ENCODE measurements at regions not wholly inside any gene's neighbourhood (a gene's known extent, or its start where the extent isn't known, plus 50 kb on each side); places are given as distances from the start of the nearest gene placed in this dataset.
"Not testable (repeated sequence)": the region's sequence is repeated elsewhere in the genome, so short reads cannot be mapped to it uniquely, and the experiment has no call there.

DNA sequence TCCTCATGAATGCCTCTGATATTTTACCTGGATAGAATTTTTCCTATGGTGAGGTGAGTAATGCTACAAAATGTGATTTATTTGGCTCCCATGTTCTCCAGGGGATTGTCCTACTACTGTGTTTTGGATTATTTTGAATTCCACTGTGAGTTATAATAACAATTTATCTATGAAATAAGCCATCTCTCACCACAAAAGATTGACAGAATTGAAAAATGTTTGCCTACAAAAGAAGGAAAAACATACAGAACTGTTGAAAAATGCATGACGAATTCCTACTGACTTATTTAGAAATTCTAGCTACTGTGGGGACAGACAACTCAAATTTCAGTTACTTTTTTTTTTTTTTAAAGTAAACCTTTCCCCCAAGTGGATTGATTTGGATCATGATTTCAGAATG lies 463.7 kb upstream of the GRIN3A start:
- H3K9ac ChIP-seq (ENCODE audit: low read length) = no peak overlapping the region
- H3K36me3 ChIP-seq (replicated peaks; ENCODE audit: insufficient read depth, low read length) = no peaks in the 10 kb centered on the region
- H4K20me1 ChIP-seq (ENCODE audit: insufficient read depth, low read length) = no peaks in the 10 kb centered on the region
- H3K27ac ChIP-seq (ENCODE audit: low read length) = no peak overlapping the region
- H3K4me1 ChIP-seq (ENCODE audit: low read length) = no peaks in the 10 kb centered on the region
- no peak overlapping the region for H2AFZ ChIP-seq (ENCODE audit: low read length)
- TF ChIP-seq EZH2phosphoT487 (IDR thresholded peaks at IDR 0.05; ENCODE audit: low read length) (no peak), EZH2 (optimal IDR thresholded peaks at IDR 0.05; ENCODE audit: low read depth, low read length) (no peak)
- TF ChIP-seq, protein P1, sequence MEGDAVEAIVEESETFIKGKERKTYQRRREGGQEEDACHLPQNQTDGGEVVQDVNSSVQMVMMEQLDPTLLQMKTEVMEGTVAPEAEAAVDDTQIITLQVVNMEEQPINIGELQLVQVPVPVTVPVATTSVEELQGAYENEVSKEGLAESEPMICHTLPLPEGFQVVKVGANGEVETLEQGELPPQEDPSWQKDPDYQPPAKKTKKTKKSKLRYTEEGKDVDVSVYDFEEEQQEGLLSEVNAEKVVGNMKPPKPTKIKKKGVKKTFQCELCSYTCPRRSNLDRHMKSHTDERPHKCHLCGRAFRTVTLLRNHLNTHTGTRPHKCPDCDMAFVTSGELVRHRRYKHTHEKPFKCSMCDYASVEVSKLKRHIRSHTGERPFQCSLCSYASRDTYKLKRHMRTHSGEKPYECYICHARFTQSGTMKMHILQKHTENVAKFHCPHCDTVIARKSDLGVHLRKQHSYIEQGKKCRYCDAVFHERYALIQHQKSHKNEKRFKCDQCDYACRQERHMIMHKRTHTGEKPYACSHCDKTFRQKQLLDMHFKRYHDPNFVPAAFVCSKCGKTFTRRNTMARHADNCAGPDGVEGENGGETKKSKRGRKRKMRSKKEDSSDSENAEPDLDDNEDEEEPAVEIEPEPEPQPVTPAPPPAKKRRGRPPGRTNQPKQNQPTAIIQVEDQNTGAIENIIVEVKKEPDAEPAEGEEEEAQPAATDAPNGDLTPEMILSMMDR (IDR thresholded peaks at IDR 0.05; ENCODE audit: low read length) = no peak
- H3K9me2 ChIP-seq (replicated peaks; ENCODE audit: insufficient read depth, low read length) = no peaks in the 10 kb centered on the region
- H3K4me3 ChIP-seq (ENCODE audit: low read length) = no peak overlapping the region
- no peaks in the 10 kb centered on the region for H3K9me3 ChIP-seq (replicated peaks; ENCODE audit: insufficient read depth, low read length)
- H3K79me2 ChIP-seq (ENCODE audit: low read length) = no peaks in the 10 kb centered on the region
- H3K27me3 ChIP-seq (replicated peaks; ENCODE audit: insufficient read depth, low read length) = no peaks in the 10 kb centered on the region
- H3F3A ChIP-seq (ENCODE audit: insufficient read depth, low read length) = no peaks in the 10 kb centered on the region
- no peak overlapping the region for H3K4me2 ChIP-seq (ENCODE audit: low read depth, low read length)
- no peak for DNase-seq

DNA sequence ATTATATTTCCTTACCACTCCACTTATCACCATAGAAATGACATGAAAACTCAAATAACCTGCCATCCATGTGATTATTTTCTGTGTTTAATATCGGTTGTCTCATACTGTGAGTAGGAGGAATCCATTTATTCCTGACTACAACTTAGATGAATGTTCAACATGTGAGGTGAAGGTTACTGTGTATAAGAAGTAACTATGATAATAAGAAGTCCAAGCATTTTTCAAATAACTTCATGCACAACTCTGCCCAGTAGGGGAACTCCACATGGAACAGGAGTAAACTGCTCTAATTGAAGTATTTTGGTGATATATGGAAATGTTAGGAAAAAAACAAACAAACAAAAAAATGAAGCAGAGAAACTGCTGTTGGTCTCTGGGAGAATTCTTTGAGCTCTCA lies 447.5 kb upstream of the GRIN3A start:
- TF ChIP-seq EZH2phosphoT487 (IDR thresholded peaks at IDR 0.05; ENCODE audit: low read length) = no peak
- TF ChIP-seq EZH2 (optimal IDR thresholded peaks at IDR 0.05; ENCODE audit: low read depth, low read length) = no peak
- TF ChIP-seq, protein P1 (IDR thresholded peaks at IDR 0.05; ENCODE audit: low read length) = no peak
- Histone ChIP-seq H3K9me3 (replicated peaks; ENCODE audit: insufficient read depth, low read length) (no peaks in the 10 kb centered on the region), H3K36me3 (replicated peaks; ENCODE audit: insufficient read depth, low read length) (no peaks in the 10 kb centered on the region), H3K4me2 (ENCODE audit: low read depth, low read length) (no peak overlapping the region), H3K9me2 (replicated peaks; ENCODE audit: insufficient read depth, low read length) (no peaks in the 10 kb centered on the region), H3F3A (ENCODE audit: insufficient read depth, low read length) (no peaks in the 10 kb centered on the region), H3K4me3 (ENCODE audit: low read length) (no peak overlapping the region), H3K4me1 (ENCODE audit: low read length) (no peaks in the 10 kb centered on the region), H3K79me2 (ENCODE audit: low read length) (no peaks in the 10 kb centered on the region), H2AFZ (ENCODE audit: low read length) (no peak overlapping the region), H3K9ac (ENCODE audit: low read length) (no peak overlapping the region), H3K27me3 (replicated peaks; ENCODE audit: insufficient read depth, low read length) (no peaks in the 10 kb centered on the region), H4K20me1 (ENCODE audit: insufficient read depth, low read length) (no peaks in the 10 kb centered on the region), H3K27ac (ENCODE audit: low read length) (no peak overlapping the region)
- DNase-seq = no peak

DNA sequence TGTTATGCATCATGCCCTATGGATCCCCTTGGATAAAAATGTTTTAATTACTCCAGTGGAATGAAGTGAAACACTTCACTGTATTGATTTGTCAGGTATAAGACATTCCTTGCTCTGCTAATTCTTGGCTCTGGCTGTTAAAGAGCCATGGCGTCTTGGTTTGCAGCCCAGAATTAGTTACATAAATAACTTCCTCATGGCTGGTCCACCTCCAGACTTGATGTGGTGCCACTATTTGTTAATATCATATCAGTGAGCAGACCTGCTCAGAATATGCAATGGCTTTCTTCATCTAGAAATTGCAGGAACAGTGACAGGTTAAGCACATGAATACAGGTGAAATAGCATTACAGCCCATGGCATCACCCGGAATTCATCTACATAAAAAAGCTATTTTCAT lies 446.9 kb upstream of the GRIN3A start:
- DNase-seq = no peak
- H3K9me2 ChIP-seq (replicated peaks; ENCODE audit: insufficient read depth, low read length) = no peaks in the 10 kb centered on the region
- TF ChIP-seq EZH2 (optimal IDR thresholded peaks at IDR 0.05; ENCODE audit: low read depth, low read length) = no peak
- H2AFZ ChIP-seq (ENCODE audit: low read length) = no peak overlapping the region
- H3K9ac ChIP-seq (ENCODE audit: low read length) = no peak overlapping the region
- H3K27ac ChIP-seq (ENCODE audit: low read length) = no peak overlapping the region
- H3K79me2 ChIP-seq (ENCODE audit: low read length) = no peaks in the 10 kb centered on the region
- H3K36me3 ChIP-seq (replicated peaks; ENCODE audit: insufficient read depth, low read length) = no peaks in the 10 kb centered on the region
- H3K4me3 ChIP-seq (ENCODE audit: low read length) = no peak overlapping the region
- no peaks in the 10 kb centered on the region for H3K9me3 ChIP-seq (replicated peaks; ENCODE audit: insufficient read depth, low read length)
- H3F3A ChIP-seq (ENCODE audit: insufficient read depth, low read length) = no peaks in the 10 kb centered on the region
- no peaks in the 10 kb centered on the region for H3K4me1 ChIP-seq (ENCODE audit: low read length)
- H4K20me1 ChIP-seq (ENCODE audit: insufficient read depth, low read length) = no peaks in the 10 kb centered on the region
- no peak overlapping the region for H3K4me2 ChIP-seq (ENCODE audit: low read depth, low read length)
- no peaks in the 10 kb centered on the region for H3K27me3 ChIP-seq (replicated peaks; ENCODE audit: insufficient read depth, low read length)

DNA sequence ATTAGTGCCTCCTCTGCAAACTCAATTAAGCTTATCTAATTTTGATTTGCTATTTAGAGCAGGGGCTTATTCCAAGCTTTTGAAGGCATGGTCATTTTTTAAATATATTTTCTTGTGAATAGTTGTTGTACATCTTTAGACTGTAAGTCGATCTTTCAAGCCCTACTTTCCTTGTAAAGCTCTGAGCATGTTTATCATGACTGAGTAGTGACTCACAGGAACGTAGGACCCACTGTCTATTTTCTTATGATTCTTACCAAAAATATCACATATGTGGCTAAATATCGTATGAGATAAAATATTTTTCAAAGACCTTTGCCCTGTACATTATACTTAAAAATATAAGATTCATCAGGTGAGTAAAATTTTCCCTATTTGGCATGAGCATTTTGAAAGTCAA lies 440.4 kb upstream of the GRIN3A start:
- no peak overlapping the region for H3K9ac ChIP-seq (ENCODE audit: low read length)
- no peak overlapping the region for H3K27ac ChIP-seq (ENCODE audit: low read length)
- no peak overlapping the region for H2AFZ ChIP-seq (ENCODE audit: low read length)
- H3K27me3 ChIP-seq (replicated peaks; ENCODE audit: insufficient read depth, low read length) = no peaks in the 10 kb centered on the region
- no peak for TF ChIP-seq EZH2 (optimal IDR thresholded peaks at IDR 0.05; ENCODE audit: low read depth, low read length)
- TF ChIP-seq EZH2phosphoT487 (IDR thresholded peaks at IDR 0.05; ENCODE audit: low read length) = no peak
- TF ChIP-seq, protein P1 (IDR thresholded peaks at IDR 0.05; ENCODE audit: low read length) = no peak
- no peaks in the 10 kb centered on the region for H3K9me2 ChIP-seq (replicated peaks; ENCODE audit: insufficient read depth, low read length)
- H4K20me1 ChIP-seq (ENCODE audit: insufficient read depth, low read length) = no peaks in the 10 kb centered on the region
- H3K4me1 ChIP-seq (ENCODE audit: low read length) = no peaks in the 10 kb centered on the region
- no peak for DNase-seq
- no peaks in the 10 kb centered on the region for H3K9me3 ChIP-seq (replicated peaks; ENCODE audit: insufficient read depth, low read length)
- H3F3A ChIP-seq (ENCODE audit: insufficient read depth, low read length) = no peaks in the 10 kb centered on the region
- no peak overlapping the region for H3K4me2 ChIP-seq (ENCODE audit: low read depth, low read length)
- H3K36me3 ChIP-seq (replicated peaks; ENCODE audit: insufficient read depth, low read length) = no peaks in the 10 kb centered on the region
- no peak overlapping the region for H3K4me3 ChIP-seq (ENCODE audit: low read length)
- H3K79me2 ChIP-seq (ENCODE audit: low read length) = no peaks in the 10 kb centered on the region

DNA sequence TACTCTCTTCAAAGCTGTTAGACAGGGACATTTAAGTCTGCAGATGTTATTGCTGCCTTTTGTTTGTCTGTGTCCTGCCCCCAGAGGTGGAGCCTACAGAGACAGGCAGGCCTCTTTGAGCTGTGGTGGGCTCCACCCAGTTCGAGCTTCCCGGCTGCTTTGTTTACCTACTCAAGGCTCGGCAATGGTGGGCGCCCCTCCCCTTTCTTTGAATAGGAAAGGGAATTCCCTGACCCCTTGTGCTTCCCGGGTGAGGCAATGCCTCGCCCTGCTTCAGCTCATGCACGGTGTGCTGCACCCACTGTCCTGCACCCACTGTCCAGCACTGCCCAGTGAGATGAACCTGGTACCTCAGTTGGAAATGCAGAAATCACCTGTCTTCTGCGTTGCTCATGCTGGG lies 435.8 kb upstream of the GRIN3A start:
- not testable (repeated sequence) for H2AFZ ChIP-seq (ENCODE audit: low read length); DNase-seq; H3K4me1 ChIP-seq (ENCODE audit: low read length); H3K4me3 ChIP-seq (ENCODE audit: low read length); H3K9me3 ChIP-seq (replicated peaks; ENCODE audit: insufficient read depth, low read length); H3K9me2 ChIP-seq (replicated peaks; ENCODE audit: insufficient read depth, low read length); H3K36me3 ChIP-seq (replicated peaks; ENCODE audit: insufficient read depth, low read length); H3K79me2 ChIP-seq (ENCODE audit: low read length); H3K4me2 ChIP-seq (ENCODE audit: low read depth, low read length); H3F3A ChIP-seq (ENCODE audit: insufficient read depth, low read length); H3K27me3 ChIP-seq (replicated peaks; ENCODE audit: insufficient read depth, low read length); H3K27ac ChIP-seq (ENCODE audit: low read length); H3K9ac ChIP-seq (ENCODE audit: low read length); H4K20me1 ChIP-seq (ENCODE audit: insufficient read depth, low read length)
